GM19324 (cell line): ENCODE measurements at regions not wholly inside any gene's neighbourhood (a gene's known extent, or its start where the extent isn't known, plus 50 kb on each side); places are given as distances from the start of the nearest gene placed in this dataset.
"Not testable (repeated sequence)": the region's sequence is repeated elsewhere in the genome, so short reads cannot be mapped to it uniquely, and the experiment has no call there.

Experiments used
- ATAC-seq: cut with Tn5 transposase; IDR thresholded peaks from one replicate; pipeline ENCODE4 v1.9.1; 2021; ENCODE audit warnings: mild to moderate bottlenecking, moderate library complexity; ENCODE audit not compliant: unreplicated experiment, low FRiP score

GRCh38 chr10:90226517-90226916 is 525.1 kb downstream of the KIF20B start:
- ATAC-seq: no peak

GRCh38 chr10:90227217-90227656 is 525.8 kb downstream of the KIF20B start:
- ATAC-seq: no peak

DNA sequence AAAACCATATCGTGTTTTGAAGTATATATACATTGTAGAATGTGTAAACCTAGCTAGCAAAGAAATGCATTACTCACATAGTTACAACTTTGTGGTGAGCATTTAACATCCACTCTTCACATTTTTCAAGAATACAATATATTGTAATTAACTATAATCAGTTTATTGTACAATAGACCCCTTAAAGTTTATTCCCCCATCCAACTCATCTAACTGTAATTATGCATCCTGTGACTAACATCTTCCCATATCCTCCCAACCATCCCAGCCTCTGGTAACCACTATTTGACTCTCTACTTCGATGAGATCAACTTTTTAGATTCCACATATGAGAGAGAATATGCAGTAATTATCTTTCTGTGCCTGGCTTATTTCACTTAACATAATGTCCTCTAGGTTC is 526.4 kb downstream of the KIF20B start:
- ATAC-seq: no peak

DNA sequence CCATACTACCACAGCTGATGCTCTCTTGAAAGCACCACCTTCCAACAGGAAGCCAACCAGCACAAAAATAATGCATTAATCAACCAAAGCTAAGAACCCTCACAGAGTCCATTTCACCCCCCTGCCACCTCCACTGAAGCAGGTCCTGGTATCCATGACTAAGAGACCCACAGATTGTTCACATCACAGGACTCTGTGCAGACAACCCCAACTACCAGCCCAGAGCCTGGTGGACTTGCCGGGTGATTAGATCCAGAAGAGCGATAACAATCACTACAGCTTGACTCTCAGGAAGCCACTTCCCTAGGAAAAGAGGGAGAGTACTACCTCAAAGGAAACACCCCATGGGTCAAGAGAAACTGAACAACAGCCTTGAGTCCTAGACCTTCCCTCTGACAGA is 528.1 kb downstream of the KIF20B start:
- no peak for ATAC-seq

DNA sequence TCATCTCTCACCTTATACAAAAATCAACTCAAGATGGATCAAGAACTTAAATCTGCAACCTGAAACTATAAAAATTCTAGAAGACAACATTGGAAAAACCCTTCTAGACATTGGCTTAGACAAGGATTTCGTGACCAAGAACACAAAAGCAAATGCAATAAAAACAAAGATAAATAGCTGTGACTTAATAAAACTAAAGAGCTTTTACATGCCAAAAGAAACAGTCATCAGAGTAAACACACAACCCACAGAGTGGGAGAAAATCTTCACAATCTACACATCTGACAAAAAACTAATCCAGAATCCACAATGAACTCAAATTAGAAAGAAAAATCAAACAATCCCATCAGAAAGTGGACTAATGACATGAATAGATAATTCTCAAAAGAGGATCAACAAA is 532.4 kb downstream of the KIF20B start:
- ATAC-seq: not testable (repeated sequence)

- no peak for ATAC-seq
These were observed 544.2 kb downstream of the KIF20B start for GRCh38 chr10:90245623-90246022.

DNA sequence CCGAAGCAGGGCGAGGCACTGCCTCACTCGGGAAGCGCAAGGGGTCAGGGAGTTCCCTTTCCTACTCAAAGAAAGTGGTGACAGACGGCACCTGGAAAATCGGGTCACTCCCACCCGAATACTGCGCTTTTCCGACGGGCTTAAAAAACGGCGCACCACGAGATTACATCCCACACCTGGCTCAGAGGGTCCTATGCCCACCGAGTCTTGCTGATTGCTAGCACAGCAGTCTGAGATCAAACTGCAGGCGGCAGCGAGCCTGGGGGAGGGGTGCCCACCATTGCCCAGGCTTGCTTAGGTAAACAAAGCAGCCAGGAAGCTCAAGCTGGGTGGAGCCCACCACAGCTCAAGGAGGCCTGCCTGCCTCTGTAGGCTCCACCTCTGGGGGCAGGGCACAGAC is 549.4 kb downstream of the KIF20B start:
- ATAC-seq: not testable (repeated sequence)

DNA sequence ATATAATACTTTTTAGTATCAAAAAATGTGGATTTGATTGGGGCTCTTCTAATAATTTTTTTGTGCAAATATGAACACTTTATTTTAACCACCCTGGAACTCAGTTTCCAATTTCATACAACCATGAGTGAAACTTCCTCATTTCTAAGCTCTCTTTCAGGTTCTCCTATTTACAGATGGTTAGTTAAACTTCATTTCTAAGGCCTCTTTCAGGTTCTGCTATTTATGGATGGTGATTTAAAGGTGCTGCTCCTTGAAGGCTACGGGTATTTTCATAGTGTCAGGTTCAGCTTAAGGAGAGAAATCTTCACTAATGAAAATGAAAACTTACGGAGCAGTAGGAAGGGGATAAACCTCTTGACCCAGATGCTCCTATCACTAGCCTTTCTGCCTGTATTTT is 568.3 kb downstream of the KIF20B start:
- ATAC-seq: no peak

DNA sequence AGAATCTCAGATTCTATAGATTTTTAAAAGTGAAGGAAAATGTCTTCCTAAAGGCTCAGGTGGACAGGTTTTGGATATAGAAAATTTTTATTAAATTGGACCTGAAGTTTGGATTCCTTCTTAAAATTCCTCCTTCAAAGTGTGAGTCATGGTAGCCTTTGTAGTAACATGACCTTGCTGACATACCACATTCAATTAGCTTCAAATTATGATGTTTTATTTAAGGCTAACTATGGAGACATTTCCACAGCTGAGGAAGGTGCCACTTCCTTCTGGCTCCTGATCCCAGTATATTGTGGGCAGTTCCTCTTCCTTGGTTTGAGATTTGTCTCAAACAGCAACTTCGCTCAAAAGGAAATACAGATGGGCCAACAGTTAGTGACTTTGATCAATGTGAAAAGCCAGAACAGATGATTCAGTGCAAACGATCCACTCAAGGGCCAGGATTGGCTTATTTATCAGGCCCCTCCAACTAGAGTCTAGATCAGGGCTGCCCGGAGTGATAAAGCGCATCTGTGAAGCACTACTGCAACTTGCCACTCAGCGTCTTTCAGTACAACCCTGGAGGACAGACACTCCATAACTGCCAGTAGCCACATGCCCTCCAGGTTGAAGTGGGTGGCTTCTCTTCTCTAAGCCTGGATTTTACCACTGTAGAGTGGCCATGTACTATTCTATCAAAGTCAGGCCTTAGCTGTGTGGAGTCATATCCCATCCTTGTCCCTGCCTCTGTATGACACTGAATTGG is 573.5 kb downstream of the KIF20B start:
- ATAC-seq: no peak

GRCh38 chr10:90276894-90277475 is 575.6 kb downstream of the KIF20B start:
- ATAC-seq: no peak

DNA sequence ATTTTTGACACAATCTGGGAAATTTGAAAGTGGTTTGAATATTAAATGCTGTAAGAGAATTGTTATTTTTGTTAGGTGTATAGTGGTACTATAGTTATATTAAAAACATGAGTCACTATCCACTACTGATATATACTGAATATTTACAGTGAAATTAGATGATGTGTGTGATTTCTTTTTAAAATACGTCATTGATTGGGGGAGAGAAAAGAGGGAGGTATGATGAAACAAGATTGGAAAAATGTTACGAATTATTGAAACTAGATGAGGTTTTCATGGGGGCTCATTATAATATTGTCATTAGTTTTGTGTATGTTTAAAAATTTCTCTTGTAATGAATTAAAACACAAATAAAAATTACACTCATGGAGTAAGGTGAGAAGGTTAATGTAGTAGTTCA is 571.4 kb downstream of the HTR7 start:
- no peak for ATAC-seq

GRCh38 chr10:90286941-90287340 is 570.9 kb downstream of the HTR7 start:
- no peak for ATAC-seq

- ATAC-seq: no peak
These were observed 569.4 kb downstream of the HTR7 start for GRCh38 chr10:90288391-90288933.

DNA sequence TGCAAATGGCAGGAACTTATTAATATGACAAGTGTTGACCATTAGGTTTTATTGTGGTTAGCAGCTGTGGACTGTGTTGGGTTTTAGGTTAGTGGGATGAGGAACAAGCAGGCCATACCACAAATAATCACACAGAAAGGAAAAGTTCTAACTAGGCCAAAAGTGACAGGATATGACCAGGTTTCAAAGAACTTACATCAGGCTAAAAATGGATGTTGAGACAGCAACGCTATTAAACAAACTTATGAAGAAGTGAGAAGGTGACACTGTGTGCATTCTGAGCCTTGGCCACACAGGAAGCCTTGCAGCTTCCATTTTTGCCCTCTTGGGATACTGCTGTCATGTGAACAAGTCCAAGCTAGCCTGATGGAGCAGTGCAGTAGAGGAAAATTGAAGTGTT is 568.8 kb downstream of the HTR7 start:
- ATAC-seq: no peak

- no peak for ATAC-seq
These were observed 564.2 kb downstream of the HTR7 start for GRCh38 chr10:90293616-90294015.

DNA sequence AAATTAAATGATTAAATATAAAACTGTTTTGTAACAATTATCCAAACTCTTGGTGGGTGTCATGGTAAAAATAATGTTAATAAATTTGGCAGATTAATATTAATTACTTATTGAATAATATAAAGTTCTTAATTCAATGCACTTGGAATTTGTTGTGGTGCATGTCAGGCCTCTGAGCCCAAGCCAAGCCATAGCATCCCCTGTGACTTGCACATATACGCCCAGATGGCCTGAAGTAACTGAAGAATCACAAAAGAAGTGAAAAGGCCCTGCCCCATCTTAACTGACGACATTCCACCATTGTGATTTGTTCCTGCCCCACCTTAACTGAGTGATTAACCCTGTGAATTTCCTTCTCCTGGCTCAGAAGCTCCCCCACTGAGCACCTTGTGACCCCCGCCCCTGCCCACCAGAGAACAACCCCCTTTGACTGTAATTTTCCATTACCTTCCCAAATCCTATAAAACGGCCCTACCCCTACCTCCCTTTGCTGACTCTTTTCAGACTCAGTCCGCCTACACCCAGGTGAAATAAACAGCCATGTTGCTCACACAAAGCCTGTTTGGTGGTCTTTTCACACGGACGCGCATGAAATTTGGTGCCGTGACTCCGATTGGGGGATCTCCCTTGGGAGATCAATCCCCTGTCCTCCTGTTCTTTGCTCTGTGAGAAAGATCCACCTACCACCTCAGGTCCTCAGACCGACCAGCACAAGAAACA is 562.9 kb downstream of the HTR7 start:
- ATAC-seq: not testable (repeated sequence)

DNA sequence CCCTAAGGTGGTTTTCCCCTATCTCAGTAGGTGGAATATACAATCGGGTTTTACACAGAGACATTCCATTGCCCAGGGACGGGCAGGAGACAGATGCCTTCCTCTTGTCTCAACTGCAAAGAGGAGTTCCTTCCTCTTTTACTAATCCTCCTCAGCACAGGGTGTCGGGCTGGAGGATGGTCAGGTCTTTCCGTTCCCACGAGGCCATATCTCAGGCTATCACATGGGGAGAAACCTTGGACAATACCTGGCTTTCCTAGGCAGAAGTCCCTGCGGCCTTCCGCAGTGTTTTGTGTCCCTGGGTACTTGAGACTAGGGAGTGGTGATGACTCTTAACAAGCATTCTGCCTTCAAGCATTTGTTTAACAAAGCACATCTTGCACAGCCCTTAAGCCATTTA is 555.8 kb downstream of the HTR7 start:
- ATAC-seq: not testable (repeated sequence)

- ATAC-seq: no peak
These were observed 554.9 kb downstream of the HTR7 start for GRCh38 chr10:90302758-90303481.

GRCh38 chr10:90304533-90304932 is 553.3 kb downstream of the HTR7 start:
- no peak for ATAC-seq

GRCh38 chr10:90306187-90306586 is 551.7 kb downstream of the HTR7 start:
- no peak for ATAC-seq

GRCh38 chr10:90308223-90308622 is 549.6 kb downstream of the HTR7 start:
- ATAC-seq: no peak
